C4-2B (cell line): ENCODE measurements at regions not wholly inside any gene's neighbourhood (a gene's known extent, or its start where the extent isn't known, plus 50 kb on each side); places are given as distances from the start of the nearest gene placed in this dataset.

Experiments used
- H3K27ac ChIP-seq: fragments of 450-650 bp; 2 replicates; pipeline ENCODE4 v1.5.1; 2017
- CTCF ChIP-seq: fragments of 450-650 bp; conservative IDR thresholded peaks from 2 replicates; pipeline ENCODE4 v1.5.1; 2017; ENCODE audit warnings: mild to moderate bottlenecking
- ZFX ChIP-seq: fragments of 450-650 bp; IDR thresholded peaks from 2 replicates; pipeline ENCODE4 v1.6.1; 2017

GRCh38 chr2:162926907-162927306 is 88.3 kb upstream of the KCNH7 start:
- TF ChIP-seq ZFX (no peak), CTCF (no peak)
- H3K27ac ChIP-seq, result no peak overlapping the region

GRCh38 chr2:162926501-162926900 is 87.9 kb upstream of the KCNH7 start:
- TF ChIP-seq CTCF, result no peak
- TF ChIP-seq ZFX, result no peak
- H3K27ac ChIP-seq, result no peak overlapping the region

- TF ChIP-seq CTCF (no peak), ZFX (no peak)
- H3K27ac ChIP-seq, result no peak overlapping the region
Measured at GRCh38 chr2:162925595-162925994, 87.0 kb upstream of the KCNH7 start.

GRCh38 chr2:162919111-162919510 is 80.5 kb upstream of the KCNH7 start:
- H3K27ac ChIP-seq, result no peak overlapping the region
- TF ChIP-seq CTCF, result no peak
- TF ChIP-seq ZFX, result no peak

GRCh38 chr2:162917626-162918025 is 79.1 kb upstream of the KCNH7 start:
- no peak overlapping the region for H3K27ac ChIP-seq
- TF ChIP-seq ZFX (no peak), CTCF (no peak)

GRCh38 chr2:162916286-162916801 is 77.8 kb upstream of the KCNH7 start:
- TF ChIP-seq CTCF (no peak), ZFX (no peak)
- H3K27ac ChIP-seq, result no peak overlapping the region

GRCh38 chr2:162915858-162916257 is 77.3 kb upstream of the KCNH7 start:
- no peak for TF ChIP-seq CTCF
- TF ChIP-seq ZFX, result no peak
- H3K27ac ChIP-seq, result no peak overlapping the region
